GM21619 (cell line): ENCODE measurements at regions not wholly inside any gene's neighbourhood (a gene's known extent, or its start where the extent isn't known, plus 50 kb on each side); places are given as distances from the start of the nearest gene placed in this dataset.
"Not testable (repeated sequence)": the region's sequence is repeated elsewhere in the genome, so short reads cannot be mapped to it uniquely, and the experiment has no call there.

Experiments used
- ATAC-seq: cut with Tn5 transposase; IDR thresholded peaks from one replicate; pipeline ENCODE4 v1.9.1; 2021; ENCODE audit not compliant: unreplicated experiment

- ATAC-seq: no peak
These were observed 128.6 kb upstream of the BMPER start for GRCh38 chr7:33776788-33777187.

- ATAC-seq: no peak
These were observed 127.1 kb upstream of the BMPER start for GRCh38 chr7:33778195-33778594.

GRCh38 chr7:33779216-33779615 is 126.1 kb upstream of the BMPER start:
- ATAC-seq: no peak

- no peak for ATAC-seq
These were observed 124.2 kb upstream of the BMPER start for GRCh38 chr7:33781167-33781566.

GRCh38 chr7:33781796-33782195 is 123.5 kb upstream of the BMPER start:
- ATAC-seq: no peak

- ATAC-seq: no peak
These were observed 121.3 kb upstream of the BMPER start for GRCh38 chr7:33784000-33784399.

GRCh38 chr7:33788531-33788930 is 116.8 kb upstream of the BMPER start:
- ATAC-seq: no peak

- no peak for ATAC-seq
These were observed 115.3 kb upstream of the BMPER start for GRCh38 chr7:33789871-33790630.

GRCh38 chr7:33790746-33791145 is 114.6 kb upstream of the BMPER start:
- no peak for ATAC-seq

GRCh38 chr7:33792041-33792440 is 113.3 kb upstream of the BMPER start:
- ATAC-seq: no peak

- no peak for ATAC-seq
These were observed 112.7 kb upstream of the BMPER start for GRCh38 chr7:33792547-33793105.

GRCh38 chr7:33793616-33794015 is 111.7 kb upstream of the BMPER start:
- no peak for ATAC-seq

- ATAC-seq: no peak
These were observed 110.9 kb upstream of the BMPER start for GRCh38 chr7:33794419-33794818.

- ATAC-seq: no peak
These were observed 110.4 kb upstream of the BMPER start for GRCh38 chr7:33794959-33795358.

GRCh38 chr7:33796538-33796937 is 108.8 kb upstream of the BMPER start:
- no peak for ATAC-seq

- ATAC-seq: not testable (repeated sequence)
These were observed 107.8 kb upstream of the BMPER start for GRCh38 chr7:33797512-33797911.

GRCh38 chr7:33798686-33799325 is 106.5 kb upstream of the BMPER start:
- no peak for ATAC-seq

- no peak for ATAC-seq
These were observed 105.6 kb upstream of the BMPER start for GRCh38 chr7:33799766-33800165.

GRCh38 chr7:33802600-33802999 is 102.7 kb upstream of the BMPER start:
- ATAC-seq: no peak

GRCh38 chr7:33804140-33804660 is 101.1 kb upstream of the BMPER start:
- no peak for ATAC-seq

GRCh38 chr7:33805630-33806233 is 99.6 kb upstream of the BMPER start:
- no peak for ATAC-seq
